ENCODE measurements at regions not wholly inside any gene's neighbourhood (a gene's known extent, or its start where the extent isn't known, plus 50 kb on each side); places are given as distances from the start of the nearest gene placed in this dataset.
"Not testable (repeated sequence)": the region's sequence is repeated elsewhere in the genome, so short reads cannot be mapped to it uniquely, and the experiment has no call there.

- in situ Hi-C loops (cut with MboI; ENCODE audit: low sequenced_read_pairs) = no loop called here
Measured at GRCh38 chr21:35982717-35983116, 77.6 kb downstream of the SETD4 start.

GRCh38 chr21:35981514-35982070 is 78.7 kb downstream of the SETD4 start:
- in situ Hi-C loops (cut with MboI; ENCODE audit: low sequenced_read_pairs) = no loop called here

GRCh38 chr21:35980821-35981220 is 79.5 kb downstream of the SETD4 start:
- in situ Hi-C loops (cut with MboI; ENCODE audit: low sequenced_read_pairs) = no loop called here

GRCh38 chr21:35977860-35978259 is 82.5 kb downstream of the SETD4 start:
- in situ Hi-C loops (cut with MboI; ENCODE audit: low sequenced_read_pairs) = not testable (repeated sequence)

GRCh38 chr21:35976929-35977328 is 83.4 kb downstream of the SETD4 start:
- in situ Hi-C loops (cut with MboI; ENCODE audit: low sequenced_read_pairs) = no loop called here

GRCh38 chr21:35976481-35976880 is 83.8 kb downstream of the SETD4 start:
- in situ Hi-C loops (cut with MboI; ENCODE audit: low sequenced_read_pairs) = no loop called here

- in situ Hi-C loops (cut with MboI; ENCODE audit: low sequenced_read_pairs) = no loop called here
Measured at GRCh38 chr21:35974775-35975174, 85.6 kb downstream of the SETD4 start.

- in situ Hi-C loops (cut with MboI; ENCODE audit: low sequenced_read_pairs) = no loop called here
Measured at GRCh38 chr21:35971824-35972223, 88.5 kb downstream of the SETD4 start.

- in situ Hi-C loops (cut with MboI; ENCODE audit: low sequenced_read_pairs) = no loop called here
Measured at GRCh38 chr21:35969281-35969680, 91.0 kb downstream of the SETD4 start.

GRCh38 chr21:35968564-35968963 is 91.8 kb downstream of the SETD4 start:
- in situ Hi-C loops (cut with MboI; ENCODE audit: low sequenced_read_pairs) = no loop called here

GRCh38 chr21:35965699-35966098 is 94.6 kb downstream of the SETD4 start:
- in situ Hi-C loops (cut with MboI; ENCODE audit: low sequenced_read_pairs) = no loop called here

GRCh38 chr21:35963920-35964451 is 96.3 kb downstream of the SETD4 start:
- in situ Hi-C loops (cut with MboI; ENCODE audit: low sequenced_read_pairs) = no loop called here

GRCh38 chr21:35962917-35963316 is 97.4 kb downstream of the SETD4 start:
- in situ Hi-C loops (cut with MboI; ENCODE audit: low sequenced_read_pairs) = no loop called here

- in situ Hi-C loops (cut with MboI; ENCODE audit: low sequenced_read_pairs) = no loop called here
Measured at GRCh38 chr21:35954066-35954465, 106.3 kb downstream of the SETD4 start.

- in situ Hi-C loops (cut with MboI; ENCODE audit: low sequenced_read_pairs) = no loop called here
Measured at GRCh38 chr21:35953597-35953996, 106.7 kb downstream of the SETD4 start.

- in situ Hi-C loops (cut with MboI; ENCODE audit: low sequenced_read_pairs) = no loop called here
Measured at GRCh38 chr21:35952651-35953340, 107.5 kb downstream of the SETD4 start.

- in situ Hi-C loops (cut with MboI; ENCODE audit: low sequenced_read_pairs) = no loop called here
Measured at GRCh38 chr21:35948982-35949381, 111.3 kb downstream of the SETD4 start.

GRCh38 chr21:35945089-35945671 is 115.1 kb downstream of the SETD4 start:
- in situ Hi-C loops (cut with MboI; ENCODE audit: low sequenced_read_pairs) = no loop called here

- in situ Hi-C loops (cut with MboI; ENCODE audit: low sequenced_read_pairs) = no loop called here
Measured at GRCh38 chr21:35943752-35944151, 116.6 kb downstream of the SETD4 start.

GRCh38 chr21:35942211-35943144 is 117.8 kb downstream of the SETD4 start:
- in situ Hi-C loops (cut with MboI; ENCODE audit: low sequenced_read_pairs) = no loop called here
